Activated CD4-positive, alpha-beta T cell treated with anti-CD3 and anti-CD28 coated beads, Interleukin-2, amount 10 ng/mL, durations not matched to agents 7 days and 5 days (primary cell): ENCODE measurements at regions not wholly inside any gene's neighbourhood (a gene's known extent, or its start where the extent isn't known, plus 50 kb on each side); places are given as distances from the start of the nearest gene placed in this dataset.

ENCODE experiments used
- CTCF ChIA-PET: fragments of 350-600 bp; sonication (Branson Sonifier 250); formaldehyde crosslinking; loops from one replicate; lab custom pipeline; 2021; ENCODE audit warnings: antibody characterized with exemption; lab: Charles Lee
- POLR2A ChIA-PET: fragments of 350-600 bp; sonication (Branson Sonifier 250); formaldehyde crosslinking; loops from one replicate; lab custom pipeline; 2021; ENCODE audit warnings: antibody characterized with exemption; lab: Charles Lee
- DNase-seq: peaks from one replicate; pipeline ENCODE4 v3.0.0-alpha.2; 2020
- H3K27ac Mint-ChIP-seq: one replicate; pipeline ENCODE4 v1.8.0; 2021; ENCODE audit warnings: mild to moderate bottlenecking, moderate library complexity, mixed read lengths
- H3K27me3 Mint-ChIP-seq: one replicate; pipeline ENCODE4 v1.8.0; 2021; ENCODE audit warnings: mixed read lengths
- H3K36me3 Mint-ChIP-seq: one replicate; pipeline ENCODE4 v1.8.0; 2021; ENCODE audit warnings: low read depth, mixed read lengths
- H3K4me1 Mint-ChIP-seq: one replicate; pipeline ENCODE4 v1.8.0; 2021; ENCODE audit warnings: mixed read lengths
- H3K4me3 Mint-ChIP-seq: one replicate; pipeline ENCODE4 v1.8.0; 2021; ENCODE audit warnings: mild to moderate bottlenecking, moderate library complexity, mixed read lengths
- H3K9me3 Mint-ChIP-seq: one replicate; pipeline ENCODE4 v1.8.0; 2021; ENCODE audit warnings: mixed read lengths

DNA sequence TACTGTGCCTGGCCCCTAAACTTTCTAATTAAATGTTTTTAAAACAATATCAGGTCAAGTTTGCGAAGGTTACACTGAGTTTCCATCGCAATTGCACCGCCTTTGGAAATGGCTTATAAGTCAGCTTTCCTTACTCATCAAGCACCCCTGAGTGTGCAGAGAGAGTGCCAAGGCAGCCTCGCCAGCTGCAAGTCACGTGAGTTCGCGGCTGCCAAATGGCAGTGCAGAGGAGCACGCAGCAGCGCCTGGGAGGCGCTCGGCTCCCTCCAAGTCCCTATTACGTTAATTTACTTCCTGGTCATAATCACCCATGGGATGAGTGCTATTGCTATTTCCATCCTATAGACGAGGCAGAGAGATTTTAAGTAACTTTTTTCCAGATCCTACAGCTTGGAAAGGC lies 319.6 kb downstream of the TEX29 start:
- no peak for DNase-seq
- no peaks in the 10 kb centered on the region for H3K4me1 Mint-ChIP-seq
- H3K36me3 Mint-ChIP-seq: no peaks in the 10 kb centered on the region
- H3K27ac Mint-ChIP-seq: no peak overlapping the region
- no peaks in the 10 kb centered on the region for H3K9me3 Mint-ChIP-seq
- no peak overlapping the region for H3K4me3 Mint-ChIP-seq
- ChIA-PET POLR2A (no interaction called here), CTCF (no interaction called here)
- no peaks in the 10 kb centered on the region for H3K27me3 Mint-ChIP-seq

DNA sequence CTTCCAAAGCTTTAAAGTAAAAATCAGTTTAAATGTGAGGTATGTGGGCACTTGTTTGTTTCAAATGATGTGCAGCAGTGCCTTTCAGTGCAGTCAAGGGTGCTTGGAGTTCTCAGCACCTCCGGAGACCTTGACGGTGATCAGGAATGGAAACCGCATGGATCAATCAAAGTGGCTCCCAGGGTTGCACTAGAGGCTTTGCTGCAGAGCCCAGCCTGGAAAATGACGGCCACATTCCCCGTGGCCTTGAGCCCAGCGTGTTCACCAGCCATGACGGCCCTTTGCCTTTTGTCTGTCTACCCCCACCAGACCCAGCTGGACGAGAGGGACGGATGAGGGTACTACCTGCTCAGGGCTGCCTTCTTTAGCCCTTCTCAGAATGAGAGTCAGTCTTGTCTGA lies 320.0 kb downstream of the TEX29 start:
- H3K9me3 Mint-ChIP-seq: no peaks in the 10 kb centered on the region
- POLR2A ChIA-PET: no interaction called here
- H3K36me3 Mint-ChIP-seq: no peaks in the 10 kb centered on the region
- no peak overlapping the region for H3K27ac Mint-ChIP-seq
- H3K4me1 Mint-ChIP-seq: no peaks in the 10 kb centered on the region
- no peaks in the 10 kb centered on the region for H3K27me3 Mint-ChIP-seq
- H3K4me3 Mint-ChIP-seq: no peak overlapping the region
- DNase-seq: no peak
- CTCF ChIA-PET: no interaction called here

DNA sequence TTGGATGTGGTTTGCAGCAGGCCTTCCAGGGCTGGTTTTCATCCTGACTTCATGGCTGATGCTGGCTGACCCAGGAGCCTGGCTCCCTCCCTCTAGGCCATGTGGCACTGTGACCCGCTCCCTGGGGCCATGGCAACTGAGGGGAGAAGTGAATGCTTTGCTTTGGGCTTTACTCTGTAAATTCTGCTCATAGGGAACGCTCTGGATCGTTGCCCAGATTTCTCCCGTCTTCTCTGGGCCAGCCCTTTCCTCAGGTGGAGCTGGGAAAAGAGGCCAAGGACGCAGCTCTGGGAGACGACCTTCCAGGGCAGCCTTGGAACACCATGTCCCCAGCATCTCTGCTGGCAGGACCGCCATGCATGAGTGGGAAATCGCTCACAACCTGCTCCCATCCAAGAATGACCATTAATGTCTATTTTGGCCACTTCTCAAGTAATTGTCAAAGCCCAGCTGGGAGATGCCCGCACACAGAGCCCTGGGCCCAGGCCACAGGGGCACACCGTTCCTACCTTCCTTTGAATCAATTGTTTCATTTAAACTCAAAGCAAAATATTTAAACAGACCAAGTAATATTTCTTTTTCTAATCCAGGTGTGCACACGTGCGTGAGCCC lies 321.8 kb downstream of the TEX29 start:
- Mint-ChIP-seq H3K9me3 (no peaks in the 10 kb centered on the region), H3K4me1 (no peaks in the 10 kb centered on the region), H3K27me3 (no peaks in the 10 kb centered on the region), H3K36me3 (no peaks in the 10 kb centered on the region), H3K4me3 (no peak overlapping the region), H3K27ac (no peak overlapping the region)
- ChIA-PET POLR2A (no interaction called here), CTCF (no interaction called here)
- DNase-seq: no peak

DNA sequence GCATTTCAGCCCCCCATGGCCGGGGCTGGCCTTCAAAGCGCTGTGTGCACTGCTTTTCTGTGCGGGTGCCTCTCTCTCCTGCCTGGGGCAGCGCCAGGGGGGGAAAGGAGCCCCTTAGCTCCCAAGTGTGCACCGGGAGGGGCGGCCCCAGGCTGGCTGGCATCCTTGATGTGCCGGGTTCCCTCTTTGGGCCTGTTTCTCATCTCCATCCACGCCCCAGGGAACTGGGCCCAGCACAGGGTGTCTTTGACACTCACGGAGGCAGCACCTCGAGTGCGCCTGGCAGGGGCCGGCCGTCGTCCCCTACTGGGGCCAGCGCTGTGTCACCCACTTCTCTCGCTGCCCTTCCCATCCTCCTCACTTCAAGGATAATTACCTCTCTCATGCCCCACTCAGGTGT lies 324.3 kb downstream of the TEX29 start:
- POLR2A ChIA-PET: no interaction called here
- Mint-ChIP-seq H3K4me3 (no peak overlapping the region), H3K27ac (no peak overlapping the region), H3K9me3 (no peaks in the 10 kb centered on the region), H3K36me3 (no peaks in the 10 kb centered on the region), H3K4me1 (no peaks in the 10 kb centered on the region), H3K27me3 (peaks cover 3% of the 10 kb centered on the region)
- no peak for DNase-seq
- CTCF ChIA-PET: no interaction called here

DNA sequence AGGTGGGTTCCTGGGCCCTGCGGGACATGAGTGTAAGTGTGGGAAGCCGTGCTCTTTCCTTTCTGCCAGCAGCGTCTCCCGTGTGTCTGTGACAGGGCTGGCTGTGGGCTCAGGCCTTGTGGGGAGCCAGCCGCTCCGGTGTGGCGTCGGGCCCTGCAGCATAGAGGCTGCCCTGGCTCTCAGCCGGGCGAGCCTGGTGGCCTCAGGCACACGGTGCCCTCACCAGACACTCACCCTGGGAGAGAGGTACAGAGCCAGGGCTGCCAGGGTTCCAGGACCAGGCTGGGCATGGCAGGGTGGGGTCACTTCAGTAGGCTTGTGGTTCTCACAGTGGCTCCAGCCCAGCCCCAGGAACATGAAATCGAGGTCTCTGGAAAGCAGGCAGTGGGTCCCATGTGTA lies 324.8 kb downstream of the TEX29 start:
- H3K27ac Mint-ChIP-seq: no peak overlapping the region
- no peak for DNase-seq
- no peak overlapping the region for H3K4me3 Mint-ChIP-seq
- peaks cover 6% of the 10 kb centered on the region for H3K27me3 Mint-ChIP-seq
- H3K4me1 Mint-ChIP-seq: no peaks in the 10 kb centered on the region
- H3K9me3 Mint-ChIP-seq: no peaks in the 10 kb centered on the region
- no peaks in the 10 kb centered on the region for H3K36me3 Mint-ChIP-seq
- POLR2A ChIA-PET: no interaction called here
- CTCF ChIA-PET: no interaction called here

DNA sequence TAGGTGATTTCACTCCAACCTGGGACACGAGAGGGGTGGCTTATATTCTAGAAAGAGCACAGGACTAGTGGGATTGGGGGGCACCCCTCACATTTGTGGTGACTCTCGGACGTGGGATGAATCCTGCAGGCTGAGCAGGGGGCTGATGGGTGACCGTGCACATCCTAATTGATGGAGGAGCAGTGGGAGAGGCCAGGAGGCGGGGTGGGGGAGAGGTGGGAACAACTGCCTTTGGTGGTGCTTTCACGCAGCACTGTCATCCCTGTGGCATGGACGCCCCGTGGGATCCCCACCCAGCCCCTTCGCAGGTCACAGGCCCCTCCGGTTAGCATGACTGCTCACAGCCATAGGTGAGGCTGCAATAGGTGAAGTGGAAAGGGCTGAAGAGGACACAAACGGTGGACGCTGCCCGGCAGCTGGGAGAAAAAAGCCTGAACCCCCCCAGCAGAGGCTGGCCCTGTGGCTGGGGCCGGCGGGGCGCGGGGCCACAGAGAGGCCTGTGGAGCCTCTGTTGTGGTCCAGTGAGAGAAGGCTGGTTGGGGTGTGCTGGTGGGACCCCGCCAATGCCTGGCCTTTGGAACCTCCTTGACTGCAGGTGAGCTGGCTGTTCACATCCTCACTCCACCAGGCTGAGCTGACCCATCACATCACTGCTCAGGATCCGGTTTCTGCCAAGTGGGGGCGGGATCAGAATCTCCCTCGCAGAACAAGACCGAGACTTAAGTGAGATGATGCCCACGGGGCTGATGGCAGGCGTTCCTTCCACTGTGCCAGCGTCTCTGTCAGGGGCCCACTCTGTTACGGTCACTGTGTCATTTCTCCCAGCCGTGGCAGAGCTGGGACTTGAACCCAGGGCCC lies 325.4 kb downstream of the TEX29 start:
- Mint-ChIP-seq H3K27me3 (peaks cover 12% of the 10 kb centered on the region), H3K4me3 (no peak overlapping the region), H3K36me3 (no peaks in the 10 kb centered on the region), H3K9me3 (no peaks in the 10 kb centered on the region), H3K27ac (no peak overlapping the region), H3K4me1 (no peaks in the 10 kb centered on the region)
- ChIA-PET CTCF (no interaction called here), POLR2A (no interaction called here)
- no peak for DNase-seq

DNA sequence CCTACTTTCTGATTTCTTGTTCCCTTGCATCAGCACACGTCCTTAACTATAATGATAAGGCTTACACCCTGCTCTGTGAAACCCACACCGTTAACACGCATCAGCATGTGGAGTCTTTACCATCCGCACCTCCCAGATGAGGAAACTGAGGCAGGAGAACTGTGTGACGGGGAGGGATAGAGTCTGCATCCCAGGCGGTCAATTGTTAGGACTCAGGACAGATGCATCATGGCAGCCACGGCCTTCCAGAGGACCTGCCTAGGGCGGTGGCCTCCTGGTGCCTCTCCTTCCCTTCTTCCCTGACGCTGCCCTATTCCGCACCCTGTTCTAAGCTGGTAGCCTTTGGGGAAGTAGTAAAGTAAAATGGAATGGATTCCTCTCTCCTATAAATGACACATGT lies 326.0 kb downstream of the TEX29 start:
- DNase-seq: no peak
- H3K4me1 Mint-ChIP-seq: no peaks in the 10 kb centered on the region
- ChIA-PET POLR2A (no interaction called here), CTCF (no interaction called here)
- H3K27ac Mint-ChIP-seq: no peak overlapping the region
- H3K9me3 Mint-ChIP-seq: no peaks in the 10 kb centered on the region
- H3K36me3 Mint-ChIP-seq: no peaks in the 10 kb centered on the region
- no peak overlapping the region for H3K4me3 Mint-ChIP-seq
- H3K27me3 Mint-ChIP-seq: peaks cover 18% of the 10 kb centered on the region

DNA sequence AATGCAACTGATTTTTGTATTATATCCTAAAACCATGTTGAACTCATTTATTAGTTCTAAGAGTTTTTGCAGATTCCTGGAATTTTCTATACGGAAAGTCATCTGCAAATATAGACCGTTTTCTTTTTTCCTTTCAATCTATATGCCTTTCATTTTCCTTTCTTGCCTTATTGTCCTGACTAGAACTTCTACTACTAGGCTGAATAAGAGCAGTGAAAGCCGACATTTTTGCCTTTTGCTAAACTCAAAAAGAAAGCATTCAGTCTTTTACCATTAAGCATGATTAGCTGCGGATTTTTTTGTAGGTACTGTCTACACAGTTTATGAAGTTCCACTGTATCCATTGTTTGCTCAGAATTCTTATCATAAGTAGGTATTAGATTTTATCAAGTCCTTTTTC lies 328.4 kb downstream of the TEX29 start:
- peaks cover 20% of the 10 kb centered on the region for H3K27me3 Mint-ChIP-seq
- ChIA-PET CTCF (no interaction called here), POLR2A (no interaction called here)
- H3K36me3 Mint-ChIP-seq: no peaks in the 10 kb centered on the region
- H3K9me3 Mint-ChIP-seq: no peaks in the 10 kb centered on the region
- no peaks in the 10 kb centered on the region for H3K4me1 Mint-ChIP-seq
- no peak for DNase-seq
- no peak overlapping the region for H3K27ac Mint-ChIP-seq
- no peak overlapping the region for H3K4me3 Mint-ChIP-seq

DNA sequence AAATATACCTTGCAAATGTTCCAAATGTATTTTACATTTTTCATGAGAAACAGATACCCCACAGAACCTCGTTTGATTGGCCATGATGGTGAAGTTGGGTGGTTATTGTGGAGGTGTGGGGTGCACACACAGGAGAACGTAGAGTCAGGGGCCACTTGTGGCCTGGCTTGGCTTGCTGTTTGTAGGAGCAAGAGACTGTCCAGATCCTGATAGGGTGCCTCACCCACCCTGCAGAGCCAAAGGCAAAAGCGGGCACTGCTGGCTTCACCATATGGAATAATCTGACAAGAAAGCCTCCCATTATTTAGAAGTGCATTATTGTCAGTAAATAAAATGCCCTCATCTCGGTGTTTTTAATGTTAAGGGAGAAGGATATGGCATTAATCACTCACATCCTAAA lies 330.2 kb downstream of the TEX29 start:
- H3K4me1 Mint-ChIP-seq: no peaks in the 10 kb centered on the region
- CTCF ChIA-PET: no interaction called here
- no peak for DNase-seq
- H3K9me3 Mint-ChIP-seq: no peaks in the 10 kb centered on the region
- no peak overlapping the region for H3K4me3 Mint-ChIP-seq
- no peak overlapping the region for H3K27ac Mint-ChIP-seq
- POLR2A ChIA-PET: no interaction called here
- no peaks in the 10 kb centered on the region for H3K36me3 Mint-ChIP-seq
- H3K27me3 Mint-ChIP-seq: peaks cover 20% of the 10 kb centered on the region

DNA sequence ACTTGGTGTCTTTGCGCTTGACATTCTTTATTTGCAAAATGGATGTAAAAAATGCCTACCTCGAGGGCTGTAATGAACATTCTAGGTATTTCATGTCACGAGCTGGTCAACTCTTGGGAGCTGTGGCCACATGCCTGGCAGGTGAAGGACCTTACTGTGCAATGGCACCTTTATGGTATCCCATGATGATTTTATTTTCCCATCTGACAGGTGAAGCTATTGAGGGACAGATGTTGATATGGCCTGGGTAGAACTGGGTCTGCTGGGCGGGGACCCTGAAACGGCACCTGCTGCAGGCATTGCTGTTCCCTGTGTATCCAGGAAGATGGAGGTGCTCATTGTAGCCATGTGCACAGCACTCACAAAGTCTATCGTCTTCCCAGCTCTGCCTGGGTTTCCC lies 332.2 kb downstream of the TEX29 start:
- CTCF ChIA-PET: no interaction called here
- no peak for DNase-seq
- POLR2A ChIA-PET: no interaction called here
- H3K27me3 Mint-ChIP-seq: peaks cover 20% of the 10 kb centered on the region
- H3K9me3 Mint-ChIP-seq: no peaks in the 10 kb centered on the region
- H3K36me3 Mint-ChIP-seq: no peaks in the 10 kb centered on the region
- H3K4me1 Mint-ChIP-seq: no peaks in the 10 kb centered on the region
- H3K4me3 Mint-ChIP-seq: no peak overlapping the region
- no peak overlapping the region for H3K27ac Mint-ChIP-seq

DNA sequence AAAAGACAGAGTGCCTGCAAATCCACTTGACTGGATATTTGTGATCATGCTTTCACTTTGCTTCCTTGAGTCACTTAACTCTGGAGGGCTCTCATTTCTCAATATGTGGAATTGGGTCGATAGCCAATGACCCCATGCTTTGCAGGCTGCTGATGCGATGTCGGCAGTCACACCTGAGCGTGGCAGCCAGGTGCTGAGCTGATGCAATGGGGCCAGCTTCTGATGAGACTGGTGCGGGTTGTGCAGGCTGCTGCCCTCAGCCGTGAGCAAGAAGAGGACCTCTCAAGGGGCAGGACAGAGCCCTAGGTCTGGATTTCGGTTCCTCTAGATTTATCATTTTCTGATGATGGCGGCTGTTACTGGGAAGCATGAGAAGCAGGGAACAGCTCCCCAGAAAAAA lies 334.1 kb downstream of the TEX29 start:
- DNase-seq: no peak
- H3K9me3 Mint-ChIP-seq: no peaks in the 10 kb centered on the region
- no peaks in the 10 kb centered on the region for H3K4me1 Mint-ChIP-seq
- ChIA-PET CTCF (no interaction called here), POLR2A (no interaction called here)
- H3K27me3 Mint-ChIP-seq: peaks cover 19% of the 10 kb centered on the region
- H3K27ac Mint-ChIP-seq: no peak overlapping the region
- H3K4me3 Mint-ChIP-seq: no peak overlapping the region
- H3K36me3 Mint-ChIP-seq: no peaks in the 10 kb centered on the region

DNA sequence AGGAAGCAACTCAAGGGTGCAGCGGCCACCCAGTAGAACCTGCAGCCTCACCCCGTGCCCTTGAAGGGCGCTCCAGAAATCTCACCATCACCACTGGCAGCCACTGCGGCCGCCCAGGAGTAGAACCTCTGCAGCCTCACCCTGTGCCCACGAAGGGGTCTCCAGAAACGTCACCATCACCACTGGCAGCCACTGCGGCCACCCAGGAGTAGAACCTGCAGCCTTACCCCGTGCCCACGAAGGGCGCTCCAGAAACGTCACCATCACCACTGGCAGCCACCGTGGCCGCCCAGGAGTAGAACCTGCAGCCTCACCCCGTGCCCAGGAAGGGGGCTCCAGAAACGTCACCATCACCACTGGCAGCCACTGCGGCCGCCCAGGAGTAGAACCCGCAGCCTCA lies 336.0 kb downstream of the TEX29 start:
- CTCF ChIA-PET: no interaction called here
- no peaks in the 10 kb centered on the region for H3K9me3 Mint-ChIP-seq
- H3K27ac Mint-ChIP-seq: no peak overlapping the region
- H3K27me3 Mint-ChIP-seq: peaks cover 3% of the 10 kb centered on the region
- no peak overlapping the region for H3K4me3 Mint-ChIP-seq
- DNase-seq: no peak
- POLR2A ChIA-PET: no interaction called here
- H3K36me3 Mint-ChIP-seq: no peaks in the 10 kb centered on the region
- H3K4me1 Mint-ChIP-seq: no peaks in the 10 kb centered on the region

DNA sequence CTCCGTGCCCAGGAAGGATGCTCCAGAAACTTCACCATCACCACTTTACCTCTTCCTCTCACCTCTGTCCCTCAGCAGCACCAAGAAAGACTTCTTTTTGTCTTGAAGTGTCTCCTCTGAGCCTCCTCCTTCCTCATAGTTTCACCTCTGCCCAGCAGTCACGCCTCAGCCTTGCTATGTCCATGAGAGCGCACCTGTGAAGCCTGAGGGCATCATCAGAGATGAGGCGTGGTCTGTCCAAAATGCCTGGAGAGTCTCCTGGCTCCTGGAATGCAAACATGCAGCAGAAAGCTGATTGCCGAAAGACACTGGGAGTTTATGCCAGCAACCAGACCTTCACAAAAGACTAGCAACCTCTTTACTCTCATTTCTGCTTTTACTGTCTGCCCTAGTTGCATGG lies 336.6 kb downstream of the TEX29 start:
- no peak overlapping the region for H3K4me3 Mint-ChIP-seq

More for the DNA sequence above, 336.6 kb downstream of the TEX29 start:
- CTCF ChIA-PET: no interaction called here
- no peaks in the 10 kb centered on the region for H3K36me3 Mint-ChIP-seq
- POLR2A ChIA-PET: no interaction called here
- no peak overlapping the region for H3K27ac Mint-ChIP-seq
- H3K27me3 Mint-ChIP-seq: peaks cover 3% of the 10 kb centered on the region
- H3K4me1 Mint-ChIP-seq: no peaks in the 10 kb centered on the region
- H3K9me3 Mint-ChIP-seq: no peaks in the 10 kb centered on the region
- no peak for DNase-seq
